ENCODE measurements at regions not wholly inside any gene's neighbourhood (a gene's known extent, or its start where the extent isn't known, plus 50 kb on each side); places are given as distances from the start of the nearest gene placed in this dataset.

GRCh38 chr3:127492426-127492825, 98.1 kb downstream of the TPRA1 start:
- H3K23me2 ChIP-seq (ENCODE audit: insufficient read length, low read depth, low read length, poor library complexity, severe bottlenecking), result no peaks in the 10 kb centered on the region
- H2AFZ ChIP-seq (ENCODE audit: low read length), result no peak overlapping the region
- H3K36me3 Mint-ChIP-seq (ENCODE audit: insufficient read depth in 1 of 3, low read depth in 3 of 3), result peaks cover 12 to 21% (median 14%) of the 10 kb centered on the region in 3 experiments
- H3K9me3 ChIP-seq (ENCODE audit: control insufficient read depth, low read depth, low read length), result no peaks in the 10 kb centered on the region
- H3K4me2 ChIP-seq (ENCODE audit: insufficient read depth, insufficient read length, low read length), result no peak overlapping the region
- no peak overlapping the region for H3K14ac ChIP-seq (ENCODE audit: insufficient read depth, low read length)
- H3K79me2 ChIP-seq (ENCODE audit: insufficient read depth, low read length), result no peaks in the 10 kb centered on the region
- peaks cover 2% of the 10 kb centered on the region for H4K20me1 ChIP-seq (ENCODE audit: control insufficient read depth, insufficient read depth, insufficient read length)
- no peak overlapping the region for H3K27ac ChIP-seq (ENCODE audit: insufficient read length, low read depth, low read length)
- no peak overlapping the region for H3K9ac ChIP-seq (ENCODE audit: extremely low read depth, insufficient read length, low read length)
- H3K4me3 Mint-ChIP-seq, result no peak overlapping the region
- no peak overlapping the region for H4K8ac ChIP-seq (replicated peaks; ENCODE audit: insufficient read length, low read depth, low read length)
- peaks cover 16 to 18% of the 10 kb centered on the region in 2 experiments for H3K9me3 Mint-ChIP-seq
- no peak overlapping the region for H3K27ac Mint-ChIP-seq
- no peak overlapping the region for H3K56ac ChIP-seq (ENCODE audit: insufficient read length, low read depth, low read length)
- H3K23ac ChIP-seq (ENCODE audit: insufficient read length, low read depth, low read length), result no peak overlapping the region
- H2BK120ac ChIP-seq (ENCODE audit: low read depth, low read length, poor library complexity, severe bottlenecking), result no peak overlapping the region
- no peak overlapping the region for H2BK20ac ChIP-seq (ENCODE audit: low read depth, low read length, poor library complexity, severe bottlenecking)
- no peak overlapping the region for H2AK5ac ChIP-seq (ENCODE audit: insufficient read length, low read length)
- TF ChIP-seq CTCF (conservative IDR thresholded peaks at IDR 0.05), result no peak
- no peaks in the 10 kb centered on the region for H3K27me3 ChIP-seq (ENCODE audit: insufficient read depth, low read length)
- no peak for DNase-seq
- no peak overlapping the region for H3T11ph ChIP-seq (ENCODE audit: low read length)
- H3K18ac ChIP-seq (ENCODE audit: insufficient read length, low read depth, low read length), result no peak overlapping the region
- H3K4ac ChIP-seq (ENCODE audit: low read depth, low read length), result no peak overlapping the region
- H3K27me3 Mint-ChIP-seq (ENCODE audit: low read depth), result peaks cover 8% of the 10 kb centered on the region
- H2BK15ac ChIP-seq (ENCODE audit: low read depth, low read length), result no peak overlapping the region
- H4K91ac ChIP-seq (ENCODE audit: insufficient read length, low read depth, low read length), result no peak overlapping the region
- WGBS (ENCODE audit: extremely low coverage, insufficient read length, low lambda C conversion rate), result no CpG with 5 or more reads among the region's 2 CpGs
- no peak overlapping the region for H2BK5ac ChIP-seq (ENCODE audit: insufficient read length, low read length)
- no peaks in the 10 kb centered on the region; the same call in 1 of the 2 replicates for H3K4me1 ChIP-seq (ENCODE audit: insufficient read depth, low read length)
- no peak overlapping the region for H4K5ac ChIP-seq (ENCODE audit: insufficient read length, low read depth, low read length)
- no peaks in the 10 kb centered on the region for H3K79me1 ChIP-seq (ENCODE audit: insufficient read depth, low read depth, low read length, poor library complexity, severe bottlenecking)
- H3K4me1 Mint-ChIP-seq, result peaks cover 15 to 24% of the 10 kb centered on the region in 2 experiments
- no peak overlapping the region for H2BK12ac ChIP-seq (ENCODE audit: insufficient read length, low read depth, low read length)
